Natural killer cell treated with Interleukin-12 subunit alpha and Interleukin-12 subunit beta and Interleukin-15 and Interleukin-18, amount 100 ng/mL, for 72 hours (primary cell): ENCODE measurements at regions not wholly inside any gene's neighbourhood (a gene's known extent, or its start where the extent isn't known, plus 50 kb on each side); places are given as distances from the start of the nearest gene placed in this dataset.
"Not testable (repeated sequence)": the region's sequence is repeated elsewhere in the genome, so short reads cannot be mapped to it uniquely, and the experiment has no call there.

Experiments
- ATAC-seq, 2 donors: fragments of 150-1000 bp; cut with Tn5 transposase in 1 of 2; sonication (Bioruptor Pico), chemical (Tn5 transposase) in 1 of 2; 2 replicates each; pipeline ENCODE4 v1.10.0; 2021
- DNase-seq: peaks from one replicate; pipeline ENCODE4 v3.0.0; 2022; ENCODE audit warnings: low spot score
- H3K27ac Mint-ChIP-seq, 2 donors: 1 replicate in 1 of 2; 2 replicates in 1 of 2; pipeline ENCODE4 v1.8.0; 2022; ENCODE audit warnings: mixed read lengths in 2 of 2, mild to moderate bottlenecking in 1 of 2, moderate library complexity in 1 of 2
- H3K27me3 Mint-ChIP-seq, 2 donors: 1 replicate in 1 of 2; 2 replicates in 1 of 2; pipeline ENCODE4 v1.8.0; 2022; ENCODE audit warnings: mixed read lengths in 2 of 2
- H3K36me3 Mint-ChIP-seq: one replicate; pipeline ENCODE4 v1.8.0; 2022; ENCODE audit warnings: mixed read lengths
- H3K4me1 Mint-ChIP-seq, 2 donors: 1 replicate in 1 of 2; 2 replicates in 1 of 2; pipeline ENCODE4 v1.8.0; 2022; ENCODE audit warnings: low read depth in 2 of 2, mixed read lengths in 2 of 2, mild to moderate bottlenecking in 1 of 2
- H3K4me3 Mint-ChIP-seq: one replicate; pipeline ENCODE4 v1.8.0; 2022; ENCODE audit warnings: mixed read lengths
- H3K9me3 Mint-ChIP-seq: 2 replicates; pipeline ENCODE4 v1.8.0; 2022; ENCODE audit warnings: mixed read lengths

GRCh38 chr12:28079539-28079938 is 107.0 kb upstream of the PTHLH start:
- no peaks in the 10 kb centered on the region for H3K36me3 Mint-ChIP-seq

GRCh38 chr12:28082096-28082495 is 108.2 kb upstream of the CCDC91 start:
- ATAC-seq (no peak), DNase-seq (no peak)
- Mint-ChIP-seq H3K36me3 (no peaks in the 10 kb centered on the region), H3K9me3 (peaks cover 6% of the 10 kb centered on the region), H3K27me3 (peaks cover 12 to 23% of the 10 kb centered on the region in 2 donors), H3K27ac (no peak overlapping the region), H3K4me3 (no peak overlapping the region), H3K4me1 (peaks cover 0 to 5% of the 10 kb centered on the region in 2 donors)

More at GRCh38 chr12:28079539-28079938, 107.0 kb upstream of the PTHLH start:
- Mint-ChIP-seq H3K4me3 (no peak overlapping the region), H3K27ac (no peak overlapping the region), H3K4me1 (no peaks in the 10 kb centered on the region), H3K9me3 (peaks cover under 1% of the 10 kb centered on the region), H3K27me3 (peaks cover 4 to 8% of the 10 kb centered on the region in 2 donors)
- DNase-seq (no peak), ATAC-seq (peak in 1 of 2 donors; percentile 53)

GRCh38 chr12:28083840-28084678 is 106.2 kb upstream of the CCDC91 start:
- Mint-ChIP-seq H3K9me3 (peaks cover 6% of the 10 kb centered on the region), H3K27ac (no peak overlapping the region), H3K4me1 (peaks cover 0 to 5% of the 10 kb centered on the region in 2 donors), H3K27me3 (peaks cover 12 to 23% of the 10 kb centered on the region in 2 donors), H3K4me3 (no peak overlapping the region), H3K36me3 (no peaks in the 10 kb centered on the region)
- no peak for DNase-seq
- no peak for ATAC-seq

GRCh38 chr12:28086521-28087155 is 103.6 kb upstream of the CCDC91 start:
- DNase-seq = no peak
- H3K4me1 Mint-ChIP-seq = peaks cover 0 to 5% of the 10 kb centered on the region in 2 donors
- H3K27ac Mint-ChIP-seq = no peak overlapping the region
- H3K4me3 Mint-ChIP-seq = no peak overlapping the region
- ATAC-seq = no peak
- peaks cover 15 to 23% of the 10 kb centered on the region in 2 donors for H3K27me3 Mint-ChIP-seq
- H3K36me3 Mint-ChIP-seq = no peaks in the 10 kb centered on the region
- peaks cover 6% of the 10 kb centered on the region for H3K9me3 Mint-ChIP-seq

GRCh38 chr12:28088566-28089272 is 101.5 kb upstream of the CCDC91 start:
- ATAC-seq (no peak), DNase-seq (no peak)
- Mint-ChIP-seq H3K36me3 (no peaks in the 10 kb centered on the region), H3K4me3 (no peak overlapping the region), H3K4me1 (peaks cover 0 to 5% of the 10 kb centered on the region in 2 donors), H3K27me3 (peaks cover 11 to 23% of the 10 kb centered on the region in 2 donors), H3K27ac (no peak overlapping the region), H3K9me3 (peaks cover 6% of the 10 kb centered on the region)

- Mint-ChIP-seq H3K4me1 (peaks cover 0 to 5% of the 10 kb centered on the region in 2 donors), H3K36me3 (no peaks in the 10 kb centered on the region), H3K27ac (no peak overlapping the region), H3K4me3 (no peak overlapping the region), H3K27me3 (peaks cover 11 to 24% of the 10 kb centered on the region in 2 donors), H3K9me3 (peaks cover 6% of the 10 kb centered on the region)
- no peak for DNase-seq
- no peak for ATAC-seq
Observed at GRCh38 chr12:28089338-28089737, 100.9 kb upstream of the CCDC91 start.

GRCh38 chr12:28090835-28091234 is 99.4 kb upstream of the CCDC91 start:
- no peak overlapping the region for H3K4me3 Mint-ChIP-seq
- H3K27me3 Mint-ChIP-seq = peaks cover 8 to 10% of the 10 kb centered on the region in 2 donors
- H3K27ac Mint-ChIP-seq = no peak overlapping the region
- peaks cover 2% of the 10 kb centered on the region for H3K9me3 Mint-ChIP-seq
- no peak for ATAC-seq
- DNase-seq = no peak
- H3K4me1 Mint-ChIP-seq = peaks cover 0 to 5% of the 10 kb centered on the region in 2 donors
- H3K36me3 Mint-ChIP-seq = no peaks in the 10 kb centered on the region

GRCh38 chr12:28092396-28092795 is 97.9 kb upstream of the CCDC91 start:
- DNase-seq = no peak
- no peaks in the 10 kb centered on the region for H3K36me3 Mint-ChIP-seq
- H3K27ac Mint-ChIP-seq = no peak overlapping the region
- no peak overlapping the region for H3K4me3 Mint-ChIP-seq
- no peak for ATAC-seq
- H3K4me1 Mint-ChIP-seq = no peaks in the 10 kb centered on the region
- H3K27me3 Mint-ChIP-seq = peaks cover 3 to 11% of the 10 kb centered on the region in 2 donors
- no peaks in the 10 kb centered on the region for H3K9me3 Mint-ChIP-seq

GRCh38 chr12:28096649-28097048 is 93.6 kb upstream of the CCDC91 start:
- no peak overlapping the region for H3K27ac Mint-ChIP-seq
- DNase-seq (no peak), ATAC-seq (no peak)
- H3K27me3 Mint-ChIP-seq = peaks cover 2 to 20% of the 10 kb centered on the region in 2 donors
- no peaks in the 10 kb centered on the region for H3K9me3 Mint-ChIP-seq
- no peaks in the 10 kb centered on the region for H3K36me3 Mint-ChIP-seq
- no peaks in the 10 kb centered on the region for H3K4me1 Mint-ChIP-seq
- no peak overlapping the region for H3K4me3 Mint-ChIP-seq

- H3K4me3 Mint-ChIP-seq = no peak overlapping the region
- peaks cover 2 to 20% of the 10 kb centered on the region in 2 donors for H3K27me3 Mint-ChIP-seq
- no peaks in the 10 kb centered on the region for H3K9me3 Mint-ChIP-seq
- no peaks in the 10 kb centered on the region for H3K4me1 Mint-ChIP-seq
- DNase-seq (no peak), ATAC-seq (no peak)
- H3K36me3 Mint-ChIP-seq = no peaks in the 10 kb centered on the region
- no peak overlapping the region for H3K27ac Mint-ChIP-seq
Observed at GRCh38 chr12:28097221-28097620, 93.0 kb upstream of the CCDC91 start.

GRCh38 chr12:28099245-28099644 is 91.0 kb upstream of the CCDC91 start:
- peaks cover 2 to 14% of the 10 kb centered on the region in 2 donors for H3K27me3 Mint-ChIP-seq
- H3K4me3 Mint-ChIP-seq, H3K36me3 Mint-ChIP-seq, H3K9me3 Mint-ChIP-seq, DNase-seq, H3K4me1 Mint-ChIP-seq, H3K27ac Mint-ChIP-seq, ATAC-seq: not testable (repeated sequence)

- H3K27ac Mint-ChIP-seq = no peak overlapping the region
- H3K4me1 Mint-ChIP-seq = no peaks in the 10 kb centered on the region
- no peak overlapping the region for H3K4me3 Mint-ChIP-seq
- DNase-seq (no peak), ATAC-seq (no peak)
- H3K27me3 Mint-ChIP-seq = peaks cover 2 to 12% of the 10 kb centered on the region in 2 donors
- no peaks in the 10 kb centered on the region for H3K36me3 Mint-ChIP-seq
- H3K9me3 Mint-ChIP-seq = no peaks in the 10 kb centered on the region
Observed at GRCh38 chr12:28099871-28100270, 90.4 kb upstream of the CCDC91 start.

- H3K27ac Mint-ChIP-seq = no peak overlapping the region
- no peaks in the 10 kb centered on the region for H3K4me1 Mint-ChIP-seq
- DNase-seq (no peak), ATAC-seq (no peak)
- no peaks in the 10 kb centered on the region for H3K9me3 Mint-ChIP-seq
- H3K4me3 Mint-ChIP-seq = no peak overlapping the region
- peaks cover 2 to 12% of the 10 kb centered on the region in 2 donors for H3K27me3 Mint-ChIP-seq
- no peaks in the 10 kb centered on the region for H3K36me3 Mint-ChIP-seq
Observed at GRCh38 chr12:28100717-28101116, 89.5 kb upstream of the CCDC91 start.

GRCh38 chr12:28104316-28104715 is 85.9 kb upstream of the CCDC91 start:
- Mint-ChIP-seq H3K36me3 (no peaks in the 10 kb centered on the region), H3K27ac (no peak overlapping the region), H3K9me3 (no peaks in the 10 kb centered on the region), H3K27me3 (peaks cover 2 to 3% of the 10 kb centered on the region in 2 donors), H3K4me3 (no peak overlapping the region), H3K4me1 (peaks cover 0 to 3% of the 10 kb centered on the region in 2 donors)
- no peak for DNase-seq
- no peak for ATAC-seq
